ENCODE measurements at regions not wholly inside any gene's neighbourhood (a gene's known extent, or its start where the extent isn't known, plus 50 kb on each side); places are given as distances from the start of the nearest gene placed in this dataset.

- Histone ChIP-seq H4K20me1 (ENCODE audit: control insufficient read depth, insufficient read depth, insufficient read length) (no peaks in the 10 kb centered on the region), H4K5ac (ENCODE audit: insufficient read length, low read depth, low read length) (no peak overlapping the region), H3K14ac (ENCODE audit: insufficient read depth, low read length) (no peak overlapping the region), H3K18ac (ENCODE audit: insufficient read length, low read depth, low read length) (no peak overlapping the region), H2AFZ (ENCODE audit: low read length) (no peak overlapping the region), H3K23me2 (ENCODE audit: insufficient read length, low read depth, low read length, poor library complexity, severe bottlenecking) (no peaks in the 10 kb centered on the region), H3K4ac (ENCODE audit: low read depth, low read length) (no peak overlapping the region), H3K79me1 (ENCODE audit: insufficient read depth, low read depth, low read length, poor library complexity, severe bottlenecking) (no peaks in the 10 kb centered on the region), H3K4me1 (ENCODE audit: insufficient read depth, low read length) (no peaks in the 10 kb centered on the region), H2BK15ac (ENCODE audit: low read depth, low read length) (no peak overlapping the region), H3K27ac (ENCODE audit: insufficient read length, low read depth, low read length) (no peak overlapping the region), H4K91ac (ENCODE audit: insufficient read length, low read depth, low read length) (no peak overlapping the region), H2AK5ac (ENCODE audit: insufficient read length, low read length) (no peak overlapping the region), H3K56ac (ENCODE audit: insufficient read length, low read depth, low read length) (no peak overlapping the region), H4K8ac (replicated peaks; ENCODE audit: insufficient read length, low read depth, low read length) (no peak overlapping the region), H2BK20ac (ENCODE audit: low read depth, low read length, poor library complexity, severe bottlenecking) (no peak overlapping the region), H2BK12ac (ENCODE audit: insufficient read length, low read depth, low read length) (no peak overlapping the region), H3K79me2 (ENCODE audit: insufficient read depth, low read length) (no peaks in the 10 kb centered on the region), H3K27me3 (ENCODE audit: insufficient read depth, low read length) (no peaks in the 10 kb centered on the region), H3K4me2 (ENCODE audit: insufficient read depth, insufficient read length, low read length) (no peak overlapping the region), H2BK120ac (ENCODE audit: low read depth, low read length, poor library complexity, severe bottlenecking) (no peak overlapping the region), H3K9me3 (ENCODE audit: control insufficient read depth, low read depth, low read length) (no peaks in the 10 kb centered on the region), H3K9ac (ENCODE audit: extremely low read depth, insufficient read length, low read length) (no peak overlapping the region), H3K23ac (ENCODE audit: insufficient read length, low read depth, low read length) (no peak overlapping the region), H3T11ph (ENCODE audit: low read length) (no peak overlapping the region), H2BK5ac (ENCODE audit: insufficient read length, low read length) (no peak overlapping the region)
- H3K4me1 Mint-ChIP-seq, result peaks cover 6 to 8% of the 10 kb centered on the region in 2 experiments
- peaks cover 26% of the 10 kb centered on the region for H3K27me3 Mint-ChIP-seq (ENCODE audit: low read depth)
- H3K4me3 Mint-ChIP-seq, result no peak overlapping the region
- no peak for TF ChIP-seq CTCF (conservative IDR thresholded peaks at IDR 0.05)
- WGBS (ENCODE audit: extremely low coverage, insufficient read length, low lambda C conversion rate), result no CpG with 5 or more reads among the region's 2 CpGs
- no peaks in the 10 kb centered on the region for H3K9me3 Mint-ChIP-seq
- H3K27ac Mint-ChIP-seq, result no peak overlapping the region
- DNase-seq, result no peak
- no peaks in the 10 kb centered on the region for H3K36me3 Mint-ChIP-seq (ENCODE audit: insufficient read depth in 1 of 3, low read depth in 3 of 3)
Measured at GRCh38 chr4:10364194-10364593, 93.0 kb downstream of the ZNF518B start.
